COLO829 (cell line): ENCODE measurements at regions not wholly inside any gene's neighbourhood (a gene's known extent, or its start where the extent isn't known, plus 50 kb on each side); places are given as distances from the start of the nearest gene placed in this dataset.
A peak's percentile ranks its signal among the peaks of the same experiment; 100 is the strongest.

Source experiments
- DNase-seq: peaks from one replicate; pipeline ENCODE4 v3.0.0; 2012; ENCODE audit warnings: low spot score

DNA sequence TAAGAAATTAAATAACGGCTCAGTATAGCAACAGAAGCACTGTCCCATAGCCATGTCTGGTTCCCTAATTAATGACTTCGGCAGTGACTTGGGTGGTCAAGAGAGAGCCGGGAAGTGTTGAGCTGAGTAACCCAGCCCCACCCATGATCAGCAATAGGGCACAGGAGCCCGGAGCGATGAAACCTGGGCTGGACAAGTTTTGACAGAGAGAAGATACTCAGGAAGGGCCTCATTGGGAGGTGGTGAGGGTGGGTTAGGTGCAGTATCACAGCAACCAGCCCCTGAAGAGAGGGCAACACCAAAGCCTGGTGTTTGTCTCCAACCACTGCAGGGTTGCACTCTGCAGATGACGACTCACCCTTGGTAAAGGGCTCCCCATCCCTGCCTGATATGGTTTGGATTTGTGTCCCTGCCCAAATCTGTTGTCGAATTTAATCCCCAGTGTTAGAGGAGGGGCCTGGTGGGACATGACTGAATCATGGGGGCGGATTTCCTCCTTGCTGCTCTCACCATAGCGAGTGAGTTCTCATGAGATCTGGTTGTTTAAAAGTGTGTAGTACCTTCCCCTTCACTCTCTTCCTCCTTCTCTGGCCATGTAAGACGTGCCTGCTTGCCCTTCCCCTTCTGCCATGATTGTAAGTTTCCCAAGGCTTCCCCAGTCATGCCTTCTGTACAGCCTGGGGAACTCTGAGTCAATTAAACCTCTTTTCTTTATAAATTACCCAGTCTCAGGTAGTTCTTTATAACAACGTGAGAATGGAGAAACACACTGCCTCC, 124.9 kb upstream of the MED13L start:
- no peak for DNase-seq

DNA sequence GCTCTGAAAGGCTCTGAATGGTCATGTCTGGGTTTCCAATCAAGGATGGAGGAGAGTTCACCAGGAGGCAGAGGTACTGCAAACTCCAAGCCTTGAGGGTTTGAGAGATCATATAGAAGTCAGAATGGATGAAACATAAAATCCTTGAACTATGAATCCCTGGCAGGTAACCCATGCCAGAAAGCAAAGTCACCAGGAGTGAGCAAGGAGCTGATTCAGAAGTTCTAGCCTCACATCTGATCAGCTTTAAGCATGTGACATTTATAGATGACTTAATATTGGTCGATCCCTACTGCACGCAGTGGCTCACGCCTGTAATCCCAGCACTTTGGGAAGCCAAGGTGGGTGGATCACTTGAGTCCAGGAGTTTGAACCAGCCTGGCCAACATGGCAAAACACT, 126.1 kb upstream of the MED13L start:
- DNase-seq = no peak

DNA sequence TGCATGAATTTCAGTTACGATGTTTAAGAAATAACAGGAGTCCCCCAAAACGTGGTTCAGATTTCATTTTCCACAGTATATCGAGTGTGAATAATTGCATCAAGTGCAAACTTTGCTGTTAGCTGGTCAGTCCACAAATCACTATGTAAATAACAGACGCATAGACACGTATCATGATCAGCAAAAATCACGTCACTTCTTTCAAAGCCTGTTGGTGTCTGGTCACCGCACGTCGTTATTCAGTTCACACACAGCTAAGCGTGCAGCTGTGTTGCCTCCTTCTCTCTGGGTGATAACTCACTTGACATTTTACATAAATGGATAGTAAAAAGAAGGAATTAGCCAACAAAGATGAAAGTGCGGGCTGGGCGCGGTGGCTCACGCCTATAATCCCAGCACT, 126.8 kb upstream of the MED13L start:
- DNase-seq = no peak

DNA sequence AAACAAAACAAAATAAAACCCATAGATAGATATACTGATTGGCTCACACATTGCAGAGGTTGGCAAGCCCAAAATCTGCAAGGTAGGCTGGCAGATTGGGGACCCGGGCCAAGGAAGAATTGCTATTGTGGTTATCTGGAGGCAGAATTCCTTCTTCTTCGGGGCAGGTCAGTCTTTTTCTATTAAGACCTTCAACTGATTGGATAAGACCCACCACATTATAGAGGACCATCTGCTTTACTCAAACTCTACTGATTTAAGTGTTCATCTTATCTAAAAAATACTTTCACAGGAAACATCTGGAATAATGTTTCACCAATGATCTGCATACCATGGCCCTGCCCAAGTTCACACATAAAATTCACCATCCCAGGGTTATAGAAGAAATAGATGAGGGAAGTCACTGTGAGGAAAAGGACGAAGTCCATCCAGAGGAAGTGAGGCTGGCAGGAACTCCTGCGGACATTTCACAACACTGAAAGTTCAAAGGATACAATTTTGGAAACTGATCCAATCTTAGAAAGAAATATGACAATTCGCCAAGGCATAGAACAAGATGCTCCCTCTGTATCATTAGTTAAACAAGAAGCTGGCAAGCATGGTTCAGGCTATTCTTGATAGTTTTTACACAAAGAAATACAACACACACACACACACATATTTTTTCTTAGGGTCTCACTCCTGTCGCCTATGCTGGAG, 127.6 kb upstream of the MED13L start:
- DNase-seq = no peak

DNA sequence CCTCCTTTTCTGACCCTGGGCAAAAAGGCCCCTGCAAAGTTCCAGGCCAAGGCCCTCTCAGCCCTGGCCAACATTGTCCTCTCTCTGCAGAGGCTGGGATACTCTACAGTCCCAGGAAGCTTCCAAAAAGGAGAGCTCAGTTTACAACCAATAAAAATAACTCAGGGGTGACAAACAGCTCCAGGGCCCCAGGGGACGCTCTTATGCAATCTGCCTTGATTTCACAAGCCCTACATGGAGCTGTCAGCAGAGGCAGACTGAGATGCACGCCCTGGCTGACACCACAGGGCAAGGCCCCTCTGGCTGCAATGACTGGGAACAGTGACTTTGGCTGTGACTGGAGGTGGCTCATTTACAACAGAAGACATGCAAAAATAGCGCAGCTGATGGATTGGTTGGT, 129.0 kb upstream of the MED13L start:
- DNase-seq = no peak

DNA sequence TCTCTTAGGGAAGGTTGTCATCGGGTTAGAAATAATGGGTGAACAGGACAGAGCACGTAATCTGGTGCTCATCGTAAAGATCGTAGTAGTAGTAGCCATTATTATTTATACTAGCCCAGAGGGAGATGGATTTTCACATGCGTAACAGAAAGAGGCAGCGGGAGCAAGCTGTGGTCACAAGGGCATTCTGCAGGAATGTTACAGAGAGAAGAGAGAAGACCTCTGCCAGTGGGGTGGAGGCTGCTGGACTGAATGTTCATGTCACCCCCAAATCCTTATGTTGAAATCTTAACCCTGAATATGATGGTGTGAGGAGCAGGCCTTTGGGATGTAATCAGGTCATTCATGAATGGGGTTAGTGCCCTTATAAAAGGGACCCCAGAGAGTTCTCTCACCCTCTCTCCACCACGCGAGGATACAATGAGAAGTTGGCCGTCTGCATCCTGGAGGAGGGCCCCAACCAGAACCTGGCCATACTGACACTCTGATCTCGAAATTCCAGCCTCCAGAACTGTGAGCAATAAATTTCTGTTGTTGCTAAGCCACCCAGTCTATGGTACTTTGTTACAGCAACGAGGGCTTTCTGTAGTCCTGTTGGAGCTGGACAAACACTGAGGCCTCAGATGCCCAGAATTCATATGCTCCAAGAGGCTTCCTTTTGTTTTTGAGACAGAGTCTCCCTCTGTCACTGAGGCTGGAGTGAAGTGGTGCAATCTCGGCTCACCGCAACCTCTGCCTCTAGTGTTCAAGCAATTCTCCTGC, 131.2 kb upstream of the MED13L start:
- DNase-seq = no peak

DNA sequence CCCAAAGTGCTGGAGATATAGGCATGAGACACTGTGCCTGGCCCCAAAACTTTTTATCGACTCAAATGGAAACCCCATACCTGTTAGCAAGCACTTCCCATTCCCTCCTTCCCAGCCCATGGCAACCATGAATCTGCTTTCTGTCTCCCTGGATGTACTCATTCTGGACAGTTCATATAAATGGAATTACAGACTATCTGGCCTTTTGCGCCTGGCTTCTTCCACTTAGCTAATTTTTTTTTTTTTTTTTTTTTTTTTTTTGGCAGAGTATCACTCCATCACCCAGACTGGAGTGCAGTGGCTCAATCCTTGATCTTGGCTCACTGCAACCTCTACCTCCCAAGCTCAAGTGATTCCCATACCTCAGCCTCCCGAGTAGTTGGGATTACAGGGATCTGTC, 134.5 kb upstream of the MED13L start:
- DNase-seq = no peak

DNA sequence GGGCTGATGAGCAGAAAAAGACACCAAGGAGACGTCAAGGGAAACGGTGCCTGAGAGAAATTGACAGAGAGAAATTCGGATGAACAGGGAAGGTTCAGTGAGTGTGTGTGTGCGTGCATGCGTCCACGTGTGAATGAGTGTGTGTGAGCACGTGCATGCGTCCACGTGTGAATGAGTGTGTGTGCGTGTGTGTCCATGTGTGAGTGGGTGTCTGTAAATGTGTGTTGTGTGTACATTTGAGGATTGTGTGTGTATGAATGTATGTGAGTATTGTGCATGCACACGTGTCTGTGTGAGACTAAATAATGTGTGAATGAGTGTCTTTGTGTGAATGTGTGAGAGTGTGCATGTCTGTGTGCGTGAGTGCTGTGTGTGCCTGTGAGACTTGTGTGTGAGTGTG, 137.4 kb upstream of the MED13L start:
- DNase-seq = no peak

DNA sequence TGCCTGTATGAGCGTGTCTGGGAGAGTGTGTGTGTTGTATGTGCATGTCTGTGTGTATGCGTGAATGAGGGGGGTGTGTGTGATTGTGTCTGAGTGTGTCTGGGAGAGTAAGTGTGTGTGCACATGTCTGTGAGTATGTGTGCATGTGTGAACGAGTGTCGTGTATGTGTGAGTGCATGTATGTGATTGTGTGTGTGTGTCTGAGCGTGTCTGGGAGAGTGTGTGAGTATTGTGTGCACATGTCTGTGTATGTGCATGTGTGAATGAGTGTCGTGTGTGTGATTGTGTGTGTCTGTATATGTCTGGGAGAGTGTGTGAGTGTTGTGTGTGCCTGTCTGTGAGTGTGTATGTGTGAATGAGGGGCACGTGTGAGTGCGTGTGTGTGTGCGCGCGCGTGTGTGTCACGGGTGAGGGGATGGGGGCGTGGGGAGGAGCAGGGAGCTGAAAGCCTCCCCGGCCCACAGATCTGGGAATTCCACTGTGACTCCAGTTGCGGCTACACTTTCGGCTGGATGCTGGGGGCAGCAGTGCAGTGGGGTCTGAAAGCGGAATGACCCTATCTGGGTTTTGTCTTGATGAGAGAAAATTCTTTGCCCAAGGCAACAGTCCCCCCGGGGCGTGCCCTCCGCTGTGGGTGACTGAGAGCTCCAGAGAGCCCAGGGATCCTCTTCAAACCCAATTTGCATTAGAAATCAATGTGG, 138.1 kb upstream of the MED13L start:
- DNase-seq = no peak

DNA sequence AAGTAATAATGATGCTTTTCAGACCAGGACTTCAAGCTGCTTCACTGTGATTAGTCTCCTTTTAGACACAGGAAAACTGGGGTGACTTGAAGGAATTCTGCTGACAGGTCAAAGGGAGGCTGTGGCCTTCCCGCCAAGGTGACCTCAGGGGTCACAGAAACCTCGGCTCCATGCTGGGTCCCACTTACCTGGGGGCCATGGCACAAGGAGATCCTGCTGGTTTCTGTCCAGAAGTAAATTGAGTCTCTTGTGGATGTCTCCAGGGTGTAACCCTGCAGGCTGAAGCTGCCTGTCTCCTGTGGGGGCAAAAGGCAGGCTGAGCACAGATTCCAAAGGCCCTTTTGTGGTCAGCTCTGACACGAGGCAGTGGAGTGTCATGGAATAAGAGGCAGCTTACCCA, 138.7 kb upstream of the MED13L start:
- no peak for DNase-seq

DNA sequence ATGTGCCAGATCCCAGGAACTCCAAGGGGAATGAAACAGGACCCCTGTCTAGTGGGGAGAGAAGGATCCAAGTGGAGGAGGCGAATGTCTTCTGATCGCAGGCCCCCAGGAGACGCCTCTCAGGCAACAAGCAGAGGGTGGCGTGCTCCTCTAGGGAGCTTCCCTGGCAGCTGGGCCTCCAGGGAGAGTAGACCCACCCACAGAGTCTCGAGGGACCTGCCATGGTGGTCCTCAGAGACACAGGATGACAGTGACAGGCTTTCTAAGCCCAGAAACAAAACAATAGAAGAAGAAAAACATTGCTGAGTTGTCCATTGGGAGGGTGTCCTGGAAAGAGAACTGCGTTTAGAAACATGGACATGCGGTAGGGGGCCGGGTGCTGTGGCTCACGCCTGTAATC, 140.6 kb upstream of the MAP1LC3B2 start:
- no peak for DNase-seq

DNA sequence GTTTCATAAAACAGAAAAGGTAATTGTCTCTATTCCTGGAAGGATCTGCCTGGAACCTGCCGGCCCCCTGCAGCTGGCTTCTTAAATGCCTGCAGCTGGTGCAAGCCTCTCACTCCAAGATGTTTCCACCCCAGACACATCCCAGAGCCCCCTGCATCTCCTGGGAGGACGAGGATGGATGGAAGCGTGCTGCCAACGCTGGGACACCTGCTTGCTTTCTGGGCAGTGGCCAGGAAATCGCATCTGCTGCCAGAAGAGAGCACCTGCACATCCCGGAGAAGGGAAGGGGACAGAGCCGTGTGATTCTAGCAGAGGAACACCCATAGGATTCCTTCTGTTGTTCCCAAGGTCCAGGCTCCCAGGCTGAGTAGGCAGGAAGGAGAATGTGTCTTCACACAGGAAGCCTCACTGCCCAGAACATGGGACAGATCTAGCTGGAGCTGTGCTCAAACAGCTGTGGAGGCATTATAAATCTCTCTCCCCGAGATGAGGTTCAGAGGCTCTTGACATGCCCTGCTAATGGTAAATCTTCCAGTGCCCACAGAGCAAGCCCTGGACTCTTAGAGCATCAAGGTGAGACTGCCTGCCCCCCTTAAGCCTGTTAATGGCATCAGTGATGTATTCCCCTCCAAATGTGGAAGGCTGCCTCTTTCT, 138.8 kb upstream of the MAP1LC3B2 start:
- no peak for DNase-seq

DNA sequence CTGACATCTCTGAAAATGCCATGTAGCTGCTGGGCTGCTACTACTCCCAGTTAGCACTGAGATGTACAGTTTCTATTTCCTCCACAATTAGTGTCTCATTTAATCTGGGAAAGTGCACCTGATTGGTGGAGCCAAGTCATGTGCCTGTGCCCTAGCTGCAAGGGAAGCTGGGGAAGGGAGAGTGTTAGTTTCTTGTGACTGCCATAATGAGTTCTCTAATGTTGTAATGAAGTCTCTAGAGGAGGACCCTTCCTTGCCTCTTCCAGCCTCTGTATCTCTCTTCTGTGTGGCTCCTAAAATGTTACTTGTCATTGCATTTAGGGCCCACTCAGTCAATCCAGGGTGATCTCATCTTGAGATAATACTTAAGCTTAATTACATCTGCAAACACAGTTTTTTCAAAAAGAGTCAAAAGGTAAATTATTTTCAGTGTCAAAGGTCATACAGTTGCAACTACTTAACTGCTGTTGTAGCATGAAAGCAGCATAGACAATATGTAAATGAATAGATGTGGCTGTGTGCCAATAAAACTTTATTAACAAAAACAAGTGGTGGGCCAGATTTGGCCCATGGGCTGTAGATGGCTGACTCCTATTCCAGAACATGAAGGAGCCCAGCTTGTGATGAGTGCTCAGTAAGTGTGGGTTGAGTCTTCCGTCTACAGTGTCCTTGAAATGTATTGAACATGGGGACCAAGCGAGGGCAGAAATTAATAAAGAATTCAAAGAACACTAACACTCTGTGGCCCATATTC, 137.2 kb upstream of the MAP1LC3B2 start:
- no peak for DNase-seq

DNA sequence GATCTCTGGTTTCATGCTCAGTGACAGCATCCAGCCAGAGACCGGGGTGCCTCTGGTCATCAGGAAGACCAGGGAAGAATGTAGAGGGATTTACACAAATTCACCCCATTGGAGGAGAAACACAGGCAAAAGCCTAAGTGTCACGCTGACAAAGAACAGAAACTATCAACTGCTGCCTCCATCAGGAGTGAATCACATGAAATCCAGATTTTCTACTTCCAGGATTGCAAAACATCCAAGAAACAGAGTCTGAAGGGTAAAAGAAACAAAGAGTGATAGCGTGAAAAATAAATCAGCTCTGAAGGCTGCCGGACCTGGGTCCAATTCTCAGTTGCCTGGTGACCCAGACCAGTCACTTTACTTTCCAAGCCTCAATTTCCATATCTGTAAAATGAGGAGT, 136.1 kb upstream of the MAP1LC3B2 start:
- no peak for DNase-seq

DNA sequence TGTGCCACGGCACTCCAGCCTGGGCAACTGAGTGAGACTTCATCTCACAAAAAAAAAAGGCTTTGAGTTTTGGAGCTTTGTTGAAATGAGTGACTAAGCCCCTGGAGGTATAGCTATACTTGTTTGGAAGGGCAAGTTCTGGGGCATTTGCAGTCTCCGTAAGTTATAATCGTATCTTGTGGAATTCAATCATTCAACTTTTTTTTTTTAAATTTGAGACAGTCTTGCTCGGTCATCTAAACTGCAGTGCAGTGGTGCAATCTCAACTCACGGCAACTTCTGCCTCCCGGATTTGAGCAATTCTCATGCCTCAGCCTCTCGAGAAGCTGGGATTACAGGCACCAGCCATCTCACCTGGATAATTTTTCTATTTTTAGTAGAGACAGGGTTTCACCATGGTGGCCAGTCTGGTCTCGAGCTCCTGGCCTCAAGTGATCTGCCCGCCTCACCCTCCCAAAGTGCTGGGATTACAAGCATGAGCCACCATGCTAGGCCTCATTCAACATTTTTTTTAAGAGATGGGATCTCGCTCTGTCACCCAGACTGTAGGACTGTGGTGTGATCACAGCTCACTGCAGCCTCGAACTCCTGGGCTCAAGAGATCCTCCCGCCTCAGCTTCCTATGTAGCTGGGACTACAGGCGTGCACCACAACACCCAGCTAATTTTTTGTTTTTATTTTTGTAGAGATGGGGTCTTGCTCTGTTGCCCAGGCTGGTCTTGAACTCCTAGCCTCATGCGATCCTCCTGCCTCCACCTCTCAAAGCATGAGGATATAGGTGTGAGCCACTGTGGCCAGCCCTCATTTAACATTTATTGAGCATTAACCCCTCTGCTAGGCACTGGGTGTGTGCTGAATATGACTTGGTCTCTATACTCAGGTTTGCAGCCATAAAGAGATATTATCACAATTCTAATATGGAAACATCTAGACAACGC, 133.7 kb upstream of the MAP1LC3B2 start:
- no peak for DNase-seq

DNA sequence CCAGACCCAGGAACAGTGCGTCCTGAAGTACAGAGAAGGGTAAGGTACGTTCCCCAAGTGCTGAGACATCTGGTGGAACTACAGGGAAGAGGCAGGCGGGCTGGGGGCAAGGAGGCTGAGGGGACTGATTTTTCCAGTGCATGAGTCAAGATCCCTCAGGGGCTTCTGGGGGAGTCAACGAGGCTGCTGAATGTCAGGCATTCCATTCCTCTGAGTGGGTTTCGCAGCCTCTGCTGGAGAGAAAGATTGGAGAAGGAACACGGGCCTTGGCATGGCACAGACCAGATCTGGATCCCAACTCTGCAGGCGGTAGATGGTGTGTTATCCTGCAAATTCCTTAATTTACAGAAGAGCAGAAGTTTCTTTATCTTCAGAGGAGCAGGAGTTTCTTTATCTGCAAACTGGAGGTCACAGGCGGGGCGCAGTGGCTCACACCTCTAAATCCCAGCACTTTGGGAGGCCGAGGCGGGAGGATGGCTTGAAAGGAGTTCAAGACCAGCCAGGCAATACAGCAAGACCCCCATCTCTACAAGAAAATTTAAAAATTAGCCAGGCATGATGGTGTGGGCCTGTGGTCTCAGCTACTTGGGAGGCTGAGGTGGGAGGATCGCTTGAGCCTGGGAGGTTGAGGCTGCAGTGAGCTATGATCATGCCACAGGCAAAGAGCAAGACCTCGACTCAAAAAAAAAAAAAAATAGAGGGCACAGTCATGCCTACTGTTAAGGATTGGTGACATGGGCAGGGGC, 132.6 kb upstream of the MAP1LC3B2 start:
- peak; percentile 82 for DNase-seq

DNA sequence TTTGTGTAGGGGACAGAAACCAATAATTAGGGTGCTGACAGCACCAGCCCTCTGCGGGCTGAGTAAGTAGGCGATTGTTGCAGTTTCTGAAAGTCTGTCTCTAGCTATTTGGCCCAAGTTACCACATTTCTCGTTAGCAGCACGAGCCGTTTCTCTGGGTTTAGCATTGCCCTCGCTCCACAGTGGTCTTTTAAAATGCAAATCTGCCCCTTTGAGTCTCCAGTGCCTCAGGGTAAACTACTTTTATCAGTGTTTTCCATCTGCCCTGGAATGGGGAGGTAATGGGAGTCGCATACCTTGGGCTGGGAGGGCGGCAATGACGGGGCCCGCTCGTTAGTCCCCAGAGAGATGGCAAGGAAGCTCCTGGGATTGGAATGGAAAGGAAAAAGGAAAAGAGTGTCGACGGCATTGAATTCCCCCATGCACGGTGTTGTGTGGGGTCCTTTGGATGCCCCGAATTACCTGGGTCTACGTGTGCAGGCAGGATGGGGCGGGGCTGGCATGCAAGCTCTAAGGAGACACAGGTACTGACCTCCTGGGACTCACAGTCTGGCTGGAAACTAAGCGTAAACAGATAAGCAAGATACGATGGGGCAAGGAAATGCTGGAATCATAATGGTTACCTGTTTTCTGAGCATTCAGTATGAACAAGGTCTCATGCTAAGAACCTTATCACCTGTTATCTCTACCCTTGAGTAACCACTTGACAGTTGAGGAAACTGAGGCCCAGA, 131.8 kb upstream of the MAP1LC3B2 start:
- DNase-seq = no peak

DNA sequence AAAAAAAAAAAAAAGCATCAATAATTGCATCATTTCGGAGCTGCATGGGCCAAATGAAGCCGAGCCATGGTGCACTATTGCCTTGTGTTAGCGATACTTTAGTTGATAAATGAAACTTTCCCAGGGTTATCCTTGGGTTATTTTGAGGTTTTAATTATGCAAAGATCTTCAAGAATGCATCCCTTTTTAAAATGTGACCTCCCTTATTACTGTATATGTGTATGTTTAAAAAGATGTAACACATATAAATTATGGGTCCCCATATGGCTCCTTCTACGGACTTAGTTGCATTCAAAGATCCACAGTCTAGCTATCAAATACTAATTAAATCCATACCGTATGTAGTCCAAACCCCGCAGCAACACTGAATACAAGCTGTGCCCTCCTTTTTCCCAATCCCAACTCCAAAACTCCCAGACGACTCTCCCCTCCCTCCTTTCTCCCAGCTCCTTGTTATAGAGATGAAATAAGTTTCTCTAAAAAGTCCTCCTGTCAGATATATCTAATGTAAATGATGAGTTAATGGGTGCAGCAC, 129.3 kb upstream of the MAP1LC3B2 start:
- DNase-seq = no peak
